ENCODE measurements at regions not wholly inside any gene's neighbourhood (a gene's known extent, or its start where the extent isn't known, plus 50 kb on each side); places are given as distances from the start of the nearest gene placed in this dataset.

- no peak overlapping the region for H2BK5ac ChIP-seq (ENCODE audit: low read depth, low read length, poor library complexity, severe bottlenecking)
- no peak overlapping the region for H2BK120ac ChIP-seq (ENCODE audit: low read depth, low read length)
- no peak overlapping the region for H4K5ac ChIP-seq (ENCODE audit: low read depth, low read length)
- H2AK9ac ChIP-seq (replicated peaks; ENCODE audit: low read depth, low read length, poor library complexity), result no peak overlapping the region
- H3K27me3 ChIP-seq (ENCODE audit: control insufficient read depth, insufficient read depth, low read length), result no peaks in the 10 kb centered on the region
- H4K8ac ChIP-seq (ENCODE audit: low read depth in 2 of 2, low read length in 2 of 2), result no peak overlapping the region
- H3K9me3 ChIP-seq (ENCODE audit: control insufficient read depth, insufficient read depth, low read length), result peaks cover 3% of the 10 kb centered on the region
- no peak overlapping the region for H2BK20ac ChIP-seq (ENCODE audit: low read depth, low read length)
- dilution Hi-C loops (cut with HindIII; ENCODE audit: low sequenced_read_pairs, unreplicated experiment), result no loop called here
- no peaks in the 10 kb centered on the region for H3K36me3 ChIP-seq (ENCODE audit: control insufficient read depth, insufficient read depth, low read length)
- H3K23ac ChIP-seq (ENCODE audit: low read depth, low read length), result no peak overlapping the region
- intact Hi-C loops (cut with micrococcal nuclease), result no loop called here
- H3K4me2 ChIP-seq (ENCODE audit: low read depth, low read length), result no peak overlapping the region
- H3K4ac ChIP-seq (ENCODE audit: low read depth, low read length), result no peak overlapping the region
- H3K9ac ChIP-seq (ENCODE audit: low read depth, low read length), result no peak overlapping the region
- WGBS, 2 experiments (ENCODE audit: extremely low coverage in 2 of 2, insufficient read length in 1 of 2), result no CpG with 5 or more reads among the region's 4 CpGs
- ATAC-seq (ENCODE audit: low read depth) (no peak), DNase-seq (no peak)
- ChIA-PET CTCF (no interaction called here), POLR2A (ENCODE audit: unreplicated experiment) (no interaction called here)
- no peak overlapping the region for H3K4me3 ChIP-seq (ENCODE audit: insufficient read depth, low read depth, low read length)
- no peak for TF ChIP-seq POLR2A (IDR thresholded peaks at IDR 0.05; ENCODE audit: low read depth, low read length)
- TF ChIP-seq MAZ (IDR thresholded peaks at IDR 0.05; ENCODE audit: borderline replicate concordance, low read depth, low read length), result no peak
- TF ChIP-seq USF2 (IDR thresholded peaks at IDR 0.05; ENCODE audit: low read depth, low read length), result no peak
- TF ChIP-seq RFX5 (IDR thresholded peaks at IDR 0.05; ENCODE audit: low read depth, low read length), result no peak
- no peak for TF ChIP-seq NFE2L2 (IDR thresholded peaks at IDR 0.05; ENCODE audit: low read depth, low read length)
- no peak for TF ChIP-seq MXI1 (IDR thresholded peaks at IDR 0.05; ENCODE audit: borderline replicate concordance, low read depth, low read length)
- peak; percentile 83 for TF ChIP-seq CEBPB (IDR thresholded peaks at IDR 0.05; ENCODE audit: low read depth, low read length)
- no peak for TF ChIP-seq RCOR1 (IDR thresholded peaks at IDR 0.05; ENCODE audit: insufficient replicate concordance, low read length)
- H4K91ac ChIP-seq (ENCODE audit: insufficient read depth, low read depth, low read length), result no peak overlapping the region
- no peak overlapping the region for H3K27ac ChIP-seq (ENCODE audit: insufficient read depth, low read length)
- no peaks in the 10 kb centered on the region for H3K9me1 ChIP-seq (ENCODE audit: insufficient read depth, low read length)
- BruUV-seq (replicated peaks), result no TSS peak
- H3K14ac ChIP-seq (replicated peaks; ENCODE audit: low read depth, low read length), result no peak overlapping the region
- in situ Hi-C loops (cut with MboI; ENCODE audit: low sequenced_read_pairs), result no loop called here
- no peak overlapping the region for H3K56ac ChIP-seq (ENCODE audit: extremely low read depth, insufficient read depth, low read length)
- no peak overlapping the region for H2BK15ac ChIP-seq (ENCODE audit: low read depth, low read length)
- H3K18ac ChIP-seq (ENCODE audit: low read depth, low read length), result no peak overlapping the region
- H4K20me1 ChIP-seq (ENCODE audit: insufficient read depth, low read length), result no peaks in the 10 kb centered on the region
- no peaks in the 10 kb centered on the region for H3K4me1 ChIP-seq (ENCODE audit: control insufficient read depth, insufficient read depth, low read length)
- no peak overlapping the region for H2AK5ac ChIP-seq (ENCODE audit: low read depth, low read length)
- H2AFZ ChIP-seq (replicated peaks; ENCODE audit: low read length, poor library complexity), result no peak overlapping the region
- H3K79me1 ChIP-seq (ENCODE audit: low read depth in 1 of 2, low read length in 2 of 2), result no peaks in the 10 kb centered on the region
Measured at GRCh38 chr10:107487284-107487683, 322.8 kb upstream of the SORCS1 start.

Data from IMR-90 (cell line).